Lung (tissue), 11 donors: ENCODE measurements at regions not wholly inside any gene's neighbourhood (a gene's known extent, or its start where the extent isn't known, plus 50 kb on each side); places are given as distances from the start of the nearest gene placed in this dataset.

ENCODE experiments used
- ATAC-seq: fragments of 200-7000 bp; cut with Tn5 transposase; one replicate; pipeline ENCODE4 v1.9.1; 2020; ENCODE audit warnings: moderate number of reproducible peaks; ENCODE audit not compliant: insufficient read depth, low FRiP score
- DNase-seq, 3 donors: peaks; one replicate each; pipeline ENCODE4 v3.0.0-alpha.2; 2013 to 2017
- H3K27ac ChIP-seq, 2 donors: one replicate each; pipeline ENCODE4 v1.5.1; 2013; ENCODE audit warnings: mild to moderate bottlenecking in 2 of 2, moderate library complexity in 2 of 2, control low read depth in 1 of 2, inconsistent platforms in 1 of 2, low read depth in 1 of 2, low read length in 1 of 2
- H3K27me3 ChIP-seq, 3 donors: one replicate each; pipeline ENCODE4 v1.5.1; 2013; ENCODE audit warnings: low read length in 2 of 3; ENCODE audit not compliant: control insufficient read depth in 3 of 3, insufficient read depth in 3 of 3
- H3K36me3 ChIP-seq, 4 donors: one replicate each; pipeline ENCODE4 v1.5.1; 2013; ENCODE audit warnings: low read length in 4 of 4, mild to moderate bottlenecking in 1 of 4, moderate library complexity in 1 of 4; ENCODE audit not compliant: control insufficient read depth in 4 of 4, insufficient read depth in 4 of 4
- H3K4me1 ChIP-seq, 5 donors: one replicate each; pipeline ENCODE4 v1.5.1; 2013; ENCODE audit warnings: low read length in 5 of 5, mild to moderate bottlenecking in 2 of 5, moderate library complexity in 1 of 5; ENCODE audit not compliant: control insufficient read depth in 5 of 5, insufficient read depth in 5 of 5
- H3K4me3 ChIP-seq: one replicate; pipeline ENCODE4 v1.5.1; 2013; ENCODE audit warnings: mild to moderate bottlenecking, control low read depth, moderate library complexity
- H3K9ac ChIP-seq, 2 donors: one replicate each; pipeline ENCODE4 v1.5.1; 2013; ENCODE audit warnings: low read length in 2 of 2, control low read depth in 1 of 2; ENCODE audit not compliant: insufficient read depth in 1 of 2
- H3K9me3 ChIP-seq, 4 donors: one replicate each; pipeline ENCODE4 v1.5.1; 2013; ENCODE audit warnings: low read length in 3 of 4, mild to moderate bottlenecking in 1 of 4, moderate library complexity in 1 of 4; ENCODE audit not compliant: control insufficient read depth in 4 of 4, insufficient read depth in 3 of 4
- WGBS, 2 donors: extraction: QIAGEN DNeasy Blood & Tissue Kit; methylation state at CpG; one replicate each; pipeline ENCODE4 v1.1.7; 2013; 5-methylcytosine and 5-hydroxymethylcytosine counted together
- TF ChIP-seq, protein P1 (sequence below): IDR thresholded peaks from 2 replicates; pipeline ENCODE4 v1.5.1; 2012; ENCODE audit warnings: mild to moderate bottlenecking; ENCODE audit errors: control extremely low read depth, extremely low read depth
- donor health status: control.
- donor health status: control.
- donor health status: Bipolar disorder and iron deficiency.
- donor health status: healthy.
- donor health status: DM: yes; HTN: yes; CAD: no.

DNA sequence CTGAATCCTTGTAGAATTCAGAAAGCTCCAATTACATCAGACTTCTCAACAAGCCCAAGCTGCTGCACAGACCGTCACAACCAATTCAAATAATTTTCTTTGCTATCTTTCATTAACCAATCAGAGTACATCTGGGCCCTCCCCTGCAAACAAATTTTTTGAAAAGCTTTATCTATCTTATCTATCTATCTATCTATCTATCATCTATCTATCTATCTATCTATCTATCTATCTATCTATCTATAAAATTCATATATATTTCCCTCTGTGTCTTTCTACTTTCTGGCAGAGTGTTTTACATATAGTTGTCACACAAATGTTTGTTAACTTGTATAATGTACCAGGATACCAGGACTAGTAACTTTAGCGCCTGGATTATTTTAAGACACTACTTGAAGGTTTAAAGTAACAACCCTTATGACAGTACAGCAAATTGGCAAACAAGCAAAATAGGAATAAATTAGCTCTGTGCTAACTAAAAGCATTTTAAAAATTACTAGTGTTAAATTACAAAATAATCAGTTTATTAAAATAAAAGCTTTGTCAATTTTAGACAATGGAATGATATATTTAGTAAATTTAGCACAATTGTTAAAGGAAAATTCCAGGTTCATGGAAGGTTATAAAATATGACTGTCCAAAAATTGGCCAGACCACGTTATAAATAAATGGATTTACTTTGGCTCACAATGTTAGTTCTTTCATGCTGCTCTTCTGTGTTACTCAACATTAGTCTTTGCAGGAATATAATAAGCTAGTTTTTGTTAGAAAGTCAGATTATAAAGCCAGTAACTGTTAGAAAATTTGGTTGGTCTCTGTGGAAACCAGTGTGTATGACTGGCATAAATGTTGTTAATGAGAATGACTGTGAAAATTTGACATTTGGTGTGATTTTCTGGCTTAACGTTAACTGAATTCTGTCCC, 138.6 kb downstream of the SUCNR1 start:
- Histone ChIP-seq H3K4me1 (no peaks in the 10 kb centered on the region), H3K27ac (no peak overlapping the region), H3K36me3 (no peaks in the 10 kb centered on the region), H3K9ac (no peak overlapping the region), H3K4me3 (no peak overlapping the region), H3K27me3 (no peaks in the 10 kb centered on the region), H3K9me3 (no peaks in the 10 kb centered on the region)
- DNase-seq (no peak), ATAC-seq (no peak)
- 83 to 93% methylated on average over 4 of the region's 4 CpGs for WGBS, 2 donors
- TF ChIP-seq, protein P1, sequence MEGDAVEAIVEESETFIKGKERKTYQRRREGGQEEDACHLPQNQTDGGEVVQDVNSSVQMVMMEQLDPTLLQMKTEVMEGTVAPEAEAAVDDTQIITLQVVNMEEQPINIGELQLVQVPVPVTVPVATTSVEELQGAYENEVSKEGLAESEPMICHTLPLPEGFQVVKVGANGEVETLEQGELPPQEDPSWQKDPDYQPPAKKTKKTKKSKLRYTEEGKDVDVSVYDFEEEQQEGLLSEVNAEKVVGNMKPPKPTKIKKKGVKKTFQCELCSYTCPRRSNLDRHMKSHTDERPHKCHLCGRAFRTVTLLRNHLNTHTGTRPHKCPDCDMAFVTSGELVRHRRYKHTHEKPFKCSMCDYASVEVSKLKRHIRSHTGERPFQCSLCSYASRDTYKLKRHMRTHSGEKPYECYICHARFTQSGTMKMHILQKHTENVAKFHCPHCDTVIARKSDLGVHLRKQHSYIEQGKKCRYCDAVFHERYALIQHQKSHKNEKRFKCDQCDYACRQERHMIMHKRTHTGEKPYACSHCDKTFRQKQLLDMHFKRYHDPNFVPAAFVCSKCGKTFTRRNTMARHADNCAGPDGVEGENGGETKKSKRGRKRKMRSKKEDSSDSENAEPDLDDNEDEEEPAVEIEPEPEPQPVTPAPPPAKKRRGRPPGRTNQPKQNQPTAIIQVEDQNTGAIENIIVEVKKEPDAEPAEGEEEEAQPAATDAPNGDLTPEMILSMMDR, result no peak

DNA sequence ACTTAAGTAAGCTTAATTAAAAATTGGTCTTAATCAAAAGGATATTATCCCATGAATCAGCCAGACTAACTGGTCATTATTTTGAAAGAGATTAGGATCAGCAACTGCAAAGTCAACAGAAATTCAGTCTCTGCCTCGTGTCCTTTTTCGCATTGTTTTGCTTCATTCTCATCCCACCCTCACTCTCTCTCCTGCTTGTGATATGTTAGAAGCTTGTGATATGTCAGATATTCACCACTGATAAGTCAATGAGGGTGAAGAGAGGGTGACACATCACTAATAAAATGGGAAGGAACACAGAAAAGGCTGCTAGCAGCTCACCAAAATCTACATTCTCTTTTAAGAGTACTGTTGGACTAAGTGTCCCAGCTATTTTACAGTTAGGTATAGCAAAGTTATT, 146.1 kb downstream of the SUCNR1 start:
- Histone ChIP-seq H3K27me3 (no peaks in the 10 kb centered on the region), H3K9me3 (no peaks in the 10 kb centered on the region), H3K9ac (no peak overlapping the region), H3K4me3 (no peak overlapping the region), H3K27ac (no peak overlapping the region), H3K36me3 (no peaks in the 10 kb centered on the region), H3K4me1 (peaks cover 0 to 4% (median 0%) of the 10 kb centered on the region in 5 donors)
- DNase-seq (no peak), ATAC-seq (no peak)
- 54 to 58% methylated on average over 2 of the region's 2 CpGs for WGBS, 2 donors
- TF ChIP-seq, protein P1, result no peak

- DNase-seq (no peak), ATAC-seq (peak; percentile 50)
- H3K36me3 ChIP-seq, result no peaks in the 10 kb centered on the region
- peaks cover 0 to 4% (median 0%) of the 10 kb centered on the region in 5 donors for H3K4me1 ChIP-seq
- no peaks in the 10 kb centered on the region for H3K9me3 ChIP-seq
- WGBS, 2 donors, result 75 to 83% methylated on average over 4 of the region's 4 CpGs
- TF ChIP-seq, protein P1, result no peak
- no peak overlapping the region for H3K4me3 ChIP-seq
- no peaks in the 10 kb centered on the region for H3K27me3 ChIP-seq
- H3K27ac ChIP-seq, result no peak overlapping the region
- H3K9ac ChIP-seq, result no peak overlapping the region
Measured at GRCh38 chr3:152021951-152022461, 148.6 kb downstream of the SUCNR1 start.
